WERI-Rb-1 (cell line): ENCODE measurements at regions not wholly inside any gene's neighbourhood (a gene's known extent, or its start where the extent isn't known, plus 50 kb on each side); places are given as distances from the start of the nearest gene placed in this dataset.

Experiments
- DNase-seq: peaks from one replicate; pipeline ENCODE4 v3.0.0-alpha.2; 2020
- H3K27ac ChIP-seq: fragments of 250-450 bp; sonication (Bioruptor Pico); 2 replicates; pipeline ENCODE4 v1.5.1; 2020; ENCODE audit warnings: mild to moderate bottlenecking, moderate library complexity
- H3K27me3 ChIP-seq: fragments of 250-450 bp; sonication (Bioruptor Pico); 2 replicates; pipeline ENCODE4 v1.5.1; 2021; ENCODE audit warnings: mild to moderate bottlenecking, low read depth, moderate library complexity; ENCODE audit not compliant: insufficient read depth, severe bottlenecking
- H3K36me3 ChIP-seq: fragments of 250-450 bp; sonication (Bioruptor Pico); 2 replicates; pipeline ENCODE4 v1.5.1; 2020; ENCODE audit warnings: mild to moderate bottlenecking, moderate library complexity
- H3K4me3 ChIP-seq: 2 replicates; pipeline ENCODE4 v1.5.1; 2011; ENCODE audit warnings: low read depth, mild to moderate bottlenecking, control low read depth, low read length
- H3K9me3 ChIP-seq: fragments of 250-450 bp; sonication (Bioruptor Pico); 2 replicates; pipeline ENCODE4 v1.5.1; 2021; ENCODE audit warnings: mild to moderate bottlenecking, moderate library complexity; ENCODE audit not compliant: severe bottlenecking
- TF ChIP-seq, protein P1 (sequence below): IDR thresholded peaks from 2 replicates; pipeline ENCODE4 v1.5.1; 2011; ENCODE audit warnings: low read depth, mild to moderate bottlenecking, control low read depth, inconsistent platforms, low read length

DNA sequence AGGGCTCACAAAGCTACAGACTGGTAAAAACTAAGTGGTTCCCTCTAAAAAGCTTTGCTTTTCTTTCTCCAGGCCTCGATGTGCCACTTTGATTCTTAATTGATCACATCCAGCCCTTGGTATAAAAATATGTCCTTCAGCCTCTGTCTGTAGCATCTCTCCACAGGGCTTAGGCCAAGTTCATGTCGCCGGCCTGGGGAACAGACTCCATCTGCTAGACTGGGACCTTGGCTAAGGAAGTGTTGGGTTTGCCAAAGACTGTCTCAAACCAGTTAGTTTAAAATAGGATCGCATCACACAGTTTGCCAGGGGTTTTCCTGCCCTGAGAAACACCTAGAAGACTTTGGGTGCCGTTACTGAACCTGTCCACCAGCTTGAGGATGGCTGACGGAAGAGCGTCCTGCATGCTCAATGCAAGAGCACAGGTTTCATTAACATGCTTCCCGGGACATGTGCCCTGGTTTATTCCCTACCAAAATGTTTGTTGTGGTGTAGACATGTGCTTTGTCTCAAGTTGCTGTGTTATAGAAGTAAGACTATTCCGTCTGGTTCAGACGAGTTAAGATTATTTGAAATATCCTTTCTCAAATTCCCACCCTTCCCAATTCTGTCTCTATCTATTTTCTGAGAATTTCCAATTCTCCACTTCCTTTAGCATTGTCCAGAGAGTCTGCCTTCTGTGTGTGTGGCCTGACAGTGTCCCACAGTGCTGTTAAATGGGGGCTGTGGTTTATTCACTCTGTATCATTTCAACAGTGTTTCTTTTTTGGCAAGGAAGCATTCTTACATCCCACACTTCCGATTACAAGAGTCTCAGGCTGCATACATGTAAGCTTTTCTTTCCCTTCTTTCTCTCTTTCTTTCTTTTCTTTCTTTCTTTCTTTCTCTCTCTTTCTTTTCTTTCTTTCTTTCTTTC, 334.7 kb downstream of the INHBA start:
- TF ChIP-seq, protein P1, sequence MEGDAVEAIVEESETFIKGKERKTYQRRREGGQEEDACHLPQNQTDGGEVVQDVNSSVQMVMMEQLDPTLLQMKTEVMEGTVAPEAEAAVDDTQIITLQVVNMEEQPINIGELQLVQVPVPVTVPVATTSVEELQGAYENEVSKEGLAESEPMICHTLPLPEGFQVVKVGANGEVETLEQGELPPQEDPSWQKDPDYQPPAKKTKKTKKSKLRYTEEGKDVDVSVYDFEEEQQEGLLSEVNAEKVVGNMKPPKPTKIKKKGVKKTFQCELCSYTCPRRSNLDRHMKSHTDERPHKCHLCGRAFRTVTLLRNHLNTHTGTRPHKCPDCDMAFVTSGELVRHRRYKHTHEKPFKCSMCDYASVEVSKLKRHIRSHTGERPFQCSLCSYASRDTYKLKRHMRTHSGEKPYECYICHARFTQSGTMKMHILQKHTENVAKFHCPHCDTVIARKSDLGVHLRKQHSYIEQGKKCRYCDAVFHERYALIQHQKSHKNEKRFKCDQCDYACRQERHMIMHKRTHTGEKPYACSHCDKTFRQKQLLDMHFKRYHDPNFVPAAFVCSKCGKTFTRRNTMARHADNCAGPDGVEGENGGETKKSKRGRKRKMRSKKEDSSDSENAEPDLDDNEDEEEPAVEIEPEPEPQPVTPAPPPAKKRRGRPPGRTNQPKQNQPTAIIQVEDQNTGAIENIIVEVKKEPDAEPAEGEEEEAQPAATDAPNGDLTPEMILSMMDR = no peak
- DNase-seq = no peak
- no peaks in the 10 kb centered on the region for H3K36me3 ChIP-seq

DNA sequence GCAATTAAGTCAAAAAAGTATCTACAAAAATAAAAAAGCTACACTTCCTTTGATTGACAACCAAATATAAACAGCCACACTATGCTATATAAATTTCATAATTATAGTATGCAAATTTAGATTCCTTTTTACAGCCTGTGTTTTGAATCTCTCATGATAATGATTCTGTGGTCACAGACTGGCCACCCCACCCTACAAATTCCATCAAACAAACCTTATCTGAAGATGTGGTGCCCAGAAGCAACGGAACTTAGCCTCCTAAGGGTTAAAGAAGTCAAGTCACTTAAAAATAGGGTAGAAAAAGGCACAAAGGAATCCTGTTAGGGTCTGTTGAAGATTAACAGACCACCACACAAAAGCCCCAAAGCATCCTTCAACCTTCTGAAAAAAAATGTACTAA, 351.8 kb downstream of the INHBA start:
- Histone ChIP-seq H3K36me3 (no peaks in the 10 kb centered on the region), H3K27ac (no peak overlapping the region), H3K9me3 (no peaks in the 10 kb centered on the region), H3K27me3 (peaks cover 20% of the 10 kb centered on the region), H3K4me3 (no peak overlapping the region)
- TF ChIP-seq, protein P1 = no peak
- DNase-seq = no peak

More for the DNA sequence above, 334.7 kb downstream of the INHBA start:
- Histone ChIP-seq H3K4me3 (no peak overlapping the region), H3K9me3 (no peaks in the 10 kb centered on the region), H3K27me3 (peaks cover 9% of the 10 kb centered on the region), H3K27ac (no peak overlapping the region)

DNA sequence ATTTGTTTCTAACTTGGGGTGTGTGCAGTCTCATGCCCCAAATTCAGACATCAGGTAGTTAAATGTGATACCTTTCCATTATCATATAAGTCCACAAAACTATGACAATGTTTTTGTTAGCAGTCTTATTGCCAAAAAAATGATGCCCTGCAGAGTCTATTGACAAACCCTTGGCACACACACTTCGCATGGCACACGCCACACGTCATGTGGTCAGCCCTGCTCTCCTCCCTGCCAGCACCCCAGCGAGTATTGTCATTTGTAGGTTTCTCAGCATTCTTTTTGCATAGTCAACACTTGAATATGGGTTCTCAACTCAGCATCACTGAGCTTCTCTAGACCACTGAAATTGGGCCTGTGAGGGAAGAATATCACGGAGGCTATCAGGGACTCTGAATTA, 356.0 kb downstream of the INHBA start:
- Histone ChIP-seq H3K4me3 (no peak overlapping the region), H3K36me3 (no peaks in the 10 kb centered on the region), H3K27me3 (peaks cover 12% of the 10 kb centered on the region), H3K27ac (no peak overlapping the region), H3K9me3 (no peaks in the 10 kb centered on the region)
- DNase-seq = no peak
- TF ChIP-seq, protein P1 = no peak

DNA sequence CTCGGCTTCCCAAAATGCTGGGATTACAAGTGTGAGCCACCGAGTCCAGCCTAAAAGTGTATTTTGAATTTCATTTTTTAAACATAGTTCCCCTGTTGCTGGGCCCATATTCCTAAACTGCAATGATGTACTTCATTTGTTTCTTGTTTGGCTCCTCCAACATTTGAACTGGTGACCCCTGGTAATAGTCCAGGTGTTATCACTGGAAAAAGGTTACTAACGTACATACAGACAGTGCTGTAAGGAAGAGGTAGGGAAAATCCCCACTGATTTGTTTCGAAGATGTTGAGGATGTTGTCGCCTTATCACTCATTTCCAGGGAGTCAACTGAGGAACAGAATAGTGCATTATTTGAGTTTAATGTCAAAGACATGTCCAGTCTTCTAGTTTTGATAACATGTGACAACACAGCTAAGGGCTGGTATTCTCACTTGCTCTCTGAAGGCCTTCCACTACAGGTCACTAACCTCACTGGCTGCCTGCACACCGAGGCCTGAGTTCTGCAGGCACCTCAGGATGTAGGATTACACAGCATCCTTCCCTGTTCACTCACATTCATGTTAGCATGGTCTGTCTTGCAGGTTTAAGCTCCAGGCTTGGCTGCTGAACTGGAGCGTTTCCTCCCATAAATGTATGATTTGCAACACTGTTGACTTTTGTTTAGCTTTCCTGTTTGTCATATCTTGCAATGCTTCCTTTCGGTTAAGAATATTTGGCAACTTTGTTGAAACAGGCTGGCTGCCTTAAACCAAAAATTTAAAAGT, 362.8 kb downstream of the INHBA start:
- Histone ChIP-seq H3K27ac (no peak overlapping the region), H3K36me3 (no peaks in the 10 kb centered on the region), H3K27me3 (peaks cover 33% of the 10 kb centered on the region), H3K9me3 (no peaks in the 10 kb centered on the region), H3K4me3 (no peak overlapping the region)
- TF ChIP-seq, protein P1 = no peak
- DNase-seq = no peak

DNA sequence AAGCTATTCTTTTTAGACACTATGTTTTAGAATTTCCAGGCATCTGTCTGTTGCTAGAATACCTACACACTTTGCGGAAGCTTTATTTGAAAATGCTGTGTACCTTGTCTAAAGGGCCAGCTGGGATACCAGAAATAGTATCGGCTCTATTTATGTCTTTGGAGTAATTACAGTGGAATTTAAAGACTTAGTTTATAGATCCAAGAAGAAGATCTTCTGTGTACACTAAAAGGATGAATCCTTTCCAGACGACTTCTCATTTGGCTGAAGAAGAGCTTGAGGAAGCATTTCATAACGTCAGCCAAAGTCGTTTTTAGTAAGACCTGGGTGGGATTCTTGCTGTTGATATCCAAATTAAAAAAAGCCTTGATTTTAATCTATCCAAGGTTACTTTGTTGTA, 365.9 kb downstream of the INHBA start:
- Histone ChIP-seq H3K27ac (no peak overlapping the region), H3K27me3 (peaks cover 33% of the 10 kb centered on the region), H3K4me3 (no peak overlapping the region), H3K36me3 (no peaks in the 10 kb centered on the region), H3K9me3 (no peaks in the 10 kb centered on the region)
- TF ChIP-seq, protein P1 = no peak
- no peak for DNase-seq
